GM13976 (cell line): ENCODE measurements at regions not wholly inside any gene's neighbourhood (a gene's known extent, or its start where the extent isn't known, plus 50 kb on each side); places are given as distances from the start of the nearest gene placed in this dataset.

ENCODE experiments used
- DNase-seq: peaks from one replicate; pipeline ENCODE4 v3.0.0; 2012; ENCODE audit warnings: low spot score
- in situ Hi-C: fragments of 300-500 bp; cut with MboI; formaldehyde crosslinking; loops from one replicate; pipeline ENCODE4 v1.12.0; 2022; ENCODE audit warnings: low sequenced_read_pairs, mixed read lengths, inconsistent platforms; ENCODE audit not compliant: unreplicated experiment
- TF ChIP-seq, protein P1 (sequence below): IDR thresholded peaks from 2 replicates; pipeline ENCODE4 v1.5.1; 2012; ENCODE audit warnings: borderline replicate concordance, mild to moderate bottlenecking; ENCODE audit not compliant: insufficient read depth; ENCODE audit errors: extremely low read depth, missing control alignments, control extremely low read depth

DNA sequence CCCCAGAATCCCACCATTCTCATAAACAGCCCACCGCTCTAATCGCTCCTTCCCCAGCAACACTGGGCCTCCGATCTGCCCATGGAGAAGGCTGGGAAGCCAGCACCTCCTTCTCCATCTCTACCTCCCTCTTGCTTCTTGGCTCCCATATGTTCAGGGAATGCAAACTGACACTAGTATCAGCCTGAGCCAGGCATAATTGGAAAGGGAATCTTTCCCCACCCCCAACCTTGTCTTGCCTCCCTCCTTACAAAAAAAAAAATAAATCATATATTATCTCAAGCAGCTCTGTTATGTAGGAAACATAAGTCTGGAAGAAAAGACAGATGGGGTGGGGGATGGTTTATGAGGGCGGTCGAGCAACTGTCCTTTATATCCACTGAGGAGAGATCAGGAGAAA lies 127.2 kb downstream of the NAV1 start:
- no peak for DNase-seq
- TF ChIP-seq, protein P1, sequence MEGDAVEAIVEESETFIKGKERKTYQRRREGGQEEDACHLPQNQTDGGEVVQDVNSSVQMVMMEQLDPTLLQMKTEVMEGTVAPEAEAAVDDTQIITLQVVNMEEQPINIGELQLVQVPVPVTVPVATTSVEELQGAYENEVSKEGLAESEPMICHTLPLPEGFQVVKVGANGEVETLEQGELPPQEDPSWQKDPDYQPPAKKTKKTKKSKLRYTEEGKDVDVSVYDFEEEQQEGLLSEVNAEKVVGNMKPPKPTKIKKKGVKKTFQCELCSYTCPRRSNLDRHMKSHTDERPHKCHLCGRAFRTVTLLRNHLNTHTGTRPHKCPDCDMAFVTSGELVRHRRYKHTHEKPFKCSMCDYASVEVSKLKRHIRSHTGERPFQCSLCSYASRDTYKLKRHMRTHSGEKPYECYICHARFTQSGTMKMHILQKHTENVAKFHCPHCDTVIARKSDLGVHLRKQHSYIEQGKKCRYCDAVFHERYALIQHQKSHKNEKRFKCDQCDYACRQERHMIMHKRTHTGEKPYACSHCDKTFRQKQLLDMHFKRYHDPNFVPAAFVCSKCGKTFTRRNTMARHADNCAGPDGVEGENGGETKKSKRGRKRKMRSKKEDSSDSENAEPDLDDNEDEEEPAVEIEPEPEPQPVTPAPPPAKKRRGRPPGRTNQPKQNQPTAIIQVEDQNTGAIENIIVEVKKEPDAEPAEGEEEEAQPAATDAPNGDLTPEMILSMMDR: no peak
- in situ Hi-C loops: no loop called here

DNA sequence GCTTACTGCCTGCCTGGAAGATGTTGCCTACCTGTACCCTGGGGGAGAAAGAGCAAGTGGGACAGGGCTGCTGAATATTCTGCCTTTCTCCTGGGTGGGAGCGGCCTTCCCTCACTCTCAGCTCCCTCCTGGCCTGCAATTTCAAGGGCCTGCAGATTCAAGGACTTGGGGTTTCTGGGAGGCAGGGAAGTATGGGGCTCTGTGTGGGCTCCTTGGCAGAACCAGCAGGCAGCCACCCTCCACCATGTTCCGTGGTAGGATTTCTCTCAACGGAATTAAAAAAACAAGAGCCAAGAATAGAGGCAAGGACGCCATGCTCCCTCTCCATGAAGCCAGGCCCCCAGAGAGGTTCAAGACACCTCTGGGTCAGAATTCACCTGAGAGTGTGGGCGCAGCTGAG lies 127.7 kb downstream of the NAV1 start:
- no peak for DNase-seq
- TF ChIP-seq, protein P1: no peak
- in situ Hi-C loops: no loop called here

DNA sequence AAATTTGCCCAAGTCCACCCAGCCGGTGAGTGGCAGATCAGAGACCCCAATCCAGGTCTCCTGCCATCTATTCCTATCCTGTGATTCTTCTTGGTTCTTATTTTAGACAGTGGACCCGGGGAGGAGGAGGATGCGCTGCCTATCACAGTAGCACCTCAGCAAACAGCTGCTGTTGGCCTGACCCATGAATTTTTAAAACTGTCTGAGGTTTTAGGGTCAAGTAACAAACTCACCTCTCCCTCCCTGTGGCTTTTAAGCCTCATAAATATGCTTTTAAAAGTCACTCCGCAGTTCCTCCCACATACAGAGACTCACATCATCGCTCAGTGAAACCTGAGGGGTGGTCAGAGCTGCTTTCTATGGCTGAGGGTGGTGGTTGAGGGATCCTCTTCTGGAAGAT lies 128.6 kb downstream of the NAV1 start:
- in situ Hi-C loops: no loop called here

DNA sequence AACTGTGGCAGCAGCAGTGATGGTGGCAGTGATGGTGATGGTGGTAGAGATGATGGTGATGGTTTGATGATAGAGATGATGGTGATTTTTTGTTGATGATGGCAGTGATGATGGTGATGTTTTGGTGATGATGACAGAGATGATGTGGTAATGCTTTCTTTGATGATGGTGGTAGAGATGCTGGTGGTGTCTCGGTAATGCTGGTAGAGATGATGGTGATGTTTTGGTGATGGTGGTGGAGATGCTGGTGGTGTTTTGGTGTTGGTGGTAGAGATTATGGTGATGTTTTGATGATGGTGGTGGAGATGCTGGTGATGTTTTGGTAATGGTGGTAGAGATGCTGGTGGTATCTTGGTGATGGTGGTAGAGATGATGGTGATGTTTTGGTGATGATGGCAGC lies 131.6 kb downstream of the NAV1 start:
- no peak for DNase-seq
- in situ Hi-C loops: no loop called here
- TF ChIP-seq, protein P1: no peak

More for the DNA sequence above, 128.6 kb downstream of the NAV1 start:
- TF ChIP-seq, protein P1: no peak
- DNase-seq: no peak

DNA sequence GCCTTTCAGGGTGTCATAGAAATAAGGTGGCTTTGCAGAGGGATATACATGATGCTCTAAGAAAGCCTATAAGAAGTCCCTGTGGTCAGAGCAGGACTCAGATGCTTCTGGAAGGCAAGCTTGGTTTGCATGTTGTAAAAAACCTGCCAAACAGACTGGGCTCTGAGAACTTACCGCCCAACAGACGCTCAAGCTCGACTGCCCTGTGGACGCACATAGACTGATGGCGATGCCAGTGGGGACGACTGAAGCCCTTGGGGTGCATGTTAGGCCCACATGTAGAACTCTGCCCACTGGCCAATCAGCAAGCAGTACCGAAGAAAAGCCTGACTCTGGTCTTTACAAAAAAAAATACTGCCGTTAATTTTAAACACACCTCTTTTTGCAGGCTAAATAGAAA lies 133.8 kb downstream of the NAV1 start:
- in situ Hi-C loops: no loop called here
- TF ChIP-seq, protein P1: no peak

DNA sequence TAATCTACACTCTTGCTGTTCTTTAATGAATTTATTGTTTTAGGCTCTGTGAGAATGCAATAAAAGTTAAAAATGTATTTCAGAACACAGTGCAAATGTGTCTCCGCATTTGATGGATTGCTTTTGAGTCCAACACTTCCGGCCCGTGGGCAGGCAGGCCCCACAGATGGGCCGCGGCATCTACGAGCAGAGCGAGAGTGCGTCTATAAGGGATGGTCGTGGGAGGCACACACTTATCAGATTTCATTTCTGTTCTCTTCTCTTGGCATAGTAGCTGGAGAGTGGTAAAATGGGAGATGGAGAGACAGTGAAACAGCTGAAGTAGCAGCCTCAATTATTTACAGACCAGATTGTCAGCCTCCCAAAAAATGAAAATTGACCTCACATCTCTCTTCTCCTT lies 134.2 kb downstream of the NAV1 start:
- in situ Hi-C loops: no loop called here
- no peak for DNase-seq
- TF ChIP-seq, protein P1: no peak

More for the DNA sequence above, 133.8 kb downstream of the NAV1 start:
- DNase-seq: no peak

DNA sequence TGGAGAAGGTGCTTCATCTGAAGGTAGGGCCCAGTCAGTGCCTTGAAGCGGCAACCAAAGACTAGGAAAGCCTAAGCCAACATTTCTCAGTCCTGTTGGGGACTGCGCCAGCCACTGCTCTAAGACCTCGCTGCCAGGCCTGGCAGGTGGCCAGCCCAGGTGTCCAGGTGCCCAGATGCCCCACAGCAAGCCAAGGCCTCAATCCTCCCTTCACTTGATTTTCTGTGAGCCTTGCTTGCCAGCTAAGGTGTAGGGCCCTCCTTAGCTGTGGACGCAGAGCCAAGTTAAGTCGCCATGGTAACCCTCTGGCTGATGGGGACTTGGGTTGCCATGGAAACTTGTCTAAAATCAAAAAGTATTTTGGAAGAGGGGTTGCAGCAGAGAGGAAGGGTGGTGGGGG lies 135.0 kb downstream of the NAV1 start:
- TF ChIP-seq, protein P1: no peak
- DNase-seq: no peak
- in situ Hi-C loops: no loop called here
